GM12892 (cell line): ENCODE measurements at regions not wholly inside any gene's neighbourhood (a gene's known extent, or its start where the extent isn't known, plus 50 kb on each side); places are given as distances from the start of the nearest gene placed in this dataset.
"Not testable (repeated sequence)": the region's sequence is repeated elsewhere in the genome, so short reads cannot be mapped to it uniquely, and the experiment has no call there.

Experiments used
- DNase-seq: peaks from one replicate; pipeline ENCODE4 v3.0.0; 2011; ENCODE audit not compliant: insufficient read length
- FAIRE-seq: peaks from 2 replicates; lab custom pipeline; 2011; peaks lifted over from hg19 to GRCh38; lab: Jason Lieb, UNC
- POLR2A ChIP-seq: IDR thresholded peaks from 2 replicates; pipeline ENCODE4 v1.6.1; 2011; ENCODE audit warnings: low read depth, low read length, control low read depth
- POLR2AphosphoS5 ChIP-seq: IDR thresholded peaks from 2 replicates; pipeline ENCODE4 v1.6.1; 2011; ENCODE audit warnings: low read depth, low read length, control low read depth
- TAF1 ChIP-seq: IDR thresholded peaks from 2 replicates; pipeline ENCODE4 v1.6.1; 2011; ENCODE audit warnings: low read depth, mild to moderate bottlenecking, control low read depth, low read length, borderline replicate concordance

DNA sequence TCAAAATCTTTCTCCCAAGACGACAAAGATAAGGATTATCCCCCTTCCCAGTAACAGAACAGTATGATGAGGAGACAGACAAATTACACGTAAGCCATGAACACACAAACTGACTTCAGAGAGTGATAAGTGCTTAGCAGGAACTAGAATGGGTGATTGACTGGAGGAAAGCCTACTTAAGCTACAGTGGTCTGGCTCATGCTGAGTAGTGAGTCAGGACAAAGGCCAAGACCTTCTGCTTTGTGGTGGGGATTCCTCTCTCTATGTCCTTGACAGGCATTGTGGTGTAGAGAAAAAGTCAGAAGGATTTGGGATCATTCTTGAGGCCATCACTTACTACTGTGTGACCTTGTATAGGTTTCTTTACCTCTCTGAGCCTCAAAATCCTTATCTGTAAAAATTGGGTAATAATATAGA lies 381.9 kb upstream of the CCL2 start:
- DNase-seq (no peak), FAIRE-seq (no peak)
- no peak for TF ChIP-seq POLR2AphosphoS5
- TF ChIP-seq TAF1, result no peak
- TF ChIP-seq POLR2A, result no peak

DNA sequence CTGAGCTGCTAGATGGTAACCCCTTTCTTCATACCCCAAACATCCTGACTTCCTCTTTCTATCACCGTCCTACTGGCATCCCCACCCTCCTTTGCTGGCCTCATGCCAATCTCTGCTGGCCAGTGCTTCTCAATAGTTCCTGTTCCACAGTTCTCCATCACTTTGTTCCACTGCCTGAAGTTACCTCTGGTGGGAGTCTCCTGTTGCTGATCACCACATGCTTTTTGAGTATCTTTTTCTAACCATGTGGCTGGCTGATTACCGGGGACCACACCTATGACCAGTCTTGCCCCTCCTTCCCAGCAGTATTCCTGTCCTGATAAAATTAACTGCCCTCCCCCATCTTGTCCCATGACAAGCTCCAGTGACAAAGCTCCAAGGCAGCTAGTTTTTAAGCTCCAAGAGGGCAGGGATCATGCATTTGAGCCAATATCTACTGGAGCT lies 380.4 kb upstream of the CCL2 start:
- FAIRE-seq, result no peak
- DNase-seq, result no peak
- TF ChIP-seq POLR2AphosphoS5 (no peak), POLR2A (no peak), TAF1 (no peak)

DNA sequence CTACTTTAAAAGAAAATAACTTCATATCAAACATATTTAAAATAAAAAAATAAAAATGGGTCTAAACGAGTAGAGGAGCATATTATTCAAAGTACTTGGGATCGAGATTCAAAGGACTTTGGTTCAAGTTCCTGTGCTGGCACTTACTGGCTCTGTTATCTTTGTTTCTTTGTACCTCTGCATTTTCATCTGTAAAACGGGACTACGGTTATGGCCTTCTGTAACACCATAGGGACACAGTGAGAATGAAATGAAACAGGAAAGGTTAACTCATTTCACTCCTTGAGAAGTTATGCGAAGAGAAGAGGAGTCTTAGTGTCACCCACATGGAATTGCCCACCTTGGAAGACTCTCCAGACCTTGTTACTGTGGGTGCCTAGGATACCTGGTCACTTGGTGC lies 379.1 kb upstream of the CCL2 start:
- FAIRE-seq, result no peak
- no peak for DNase-seq
- no peak for TF ChIP-seq TAF1
- TF ChIP-seq POLR2A, result no peak
- TF ChIP-seq POLR2AphosphoS5, result no peak

DNA sequence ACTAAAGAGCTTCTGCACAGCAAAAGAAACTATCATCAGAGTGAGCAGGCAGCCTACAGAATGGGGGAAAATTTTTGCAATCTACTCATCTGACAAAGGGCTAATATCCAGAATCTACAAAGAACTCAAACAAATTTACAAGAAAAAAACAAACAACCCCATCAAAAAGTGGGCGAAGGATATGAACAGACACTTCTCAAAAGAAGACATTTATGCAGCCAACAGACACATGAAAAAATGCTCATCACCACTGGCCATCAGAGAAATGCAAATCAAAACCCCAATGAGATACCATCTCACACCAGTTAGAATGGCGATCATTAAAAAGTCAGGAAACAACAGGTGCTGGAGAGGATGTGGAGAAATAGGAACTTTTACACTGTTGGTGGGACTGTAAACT lies 372.8 kb upstream of the CCL2 start:
- FAIRE-seq, DNase-seq: not testable (repeated sequence)

DNA sequence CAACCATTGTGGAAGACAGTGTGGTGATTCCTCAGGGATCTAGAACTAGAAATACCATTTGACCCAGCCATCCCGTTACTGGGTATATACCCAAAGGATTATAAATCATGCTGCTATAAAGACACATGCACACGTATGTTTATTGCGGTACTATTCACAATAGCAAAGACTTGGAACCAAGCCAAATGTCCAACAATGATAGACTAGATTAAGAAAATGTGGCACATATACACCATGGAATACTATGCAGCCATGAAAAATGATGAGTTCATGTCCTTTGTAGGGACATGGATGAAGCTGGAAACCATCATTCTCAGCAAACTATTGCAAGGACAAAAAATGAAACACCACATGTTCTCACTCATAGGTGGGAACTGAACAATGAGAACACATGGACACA lies 372.4 kb upstream of the CCL2 start:
- FAIRE-seq, DNase-seq: not testable (repeated sequence)

DNA sequence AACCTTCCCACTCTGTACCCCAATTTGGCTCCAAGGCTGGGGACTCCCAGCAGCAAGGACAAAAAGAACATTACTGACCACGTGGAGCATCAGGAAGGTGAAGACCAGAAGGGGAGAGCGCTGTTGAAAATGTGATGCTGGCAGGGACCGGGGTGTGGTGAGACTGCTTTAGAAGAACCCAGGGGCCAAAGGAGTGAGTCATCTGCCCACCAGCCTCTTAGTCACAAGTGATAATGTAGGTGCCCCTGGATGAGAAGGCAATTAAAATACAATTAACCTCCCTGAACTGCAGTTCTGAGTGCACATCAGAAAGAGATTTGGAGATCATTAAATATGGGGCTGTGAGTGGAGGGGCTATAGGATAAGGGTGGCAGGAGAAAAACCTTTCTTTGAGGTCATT lies 366.6 kb upstream of the CCL2 start:
- FAIRE-seq (no peak), DNase-seq (no peak)
- TF ChIP-seq POLR2A (no peak), POLR2AphosphoS5 (no peak), TAF1 (no peak)

DNA sequence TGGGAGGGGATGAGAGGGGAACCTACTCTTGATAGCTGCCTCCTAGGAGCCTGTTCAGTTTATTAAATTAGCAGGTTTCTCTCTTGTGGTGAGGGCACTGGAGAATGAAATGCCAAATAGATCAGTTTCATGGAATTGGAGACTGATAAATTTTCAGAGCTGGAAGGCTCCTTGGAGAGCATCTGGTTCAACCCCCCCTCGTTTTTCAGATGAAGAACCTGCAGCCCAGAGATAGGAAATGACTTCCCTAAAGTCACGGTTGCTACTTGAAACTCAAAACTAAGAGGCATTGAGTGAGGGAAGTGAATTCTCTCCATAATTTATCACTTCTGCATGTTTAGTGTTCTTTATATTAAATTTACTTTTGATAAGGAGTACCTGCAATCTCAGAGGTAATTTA lies 366.0 kb upstream of the CCL2 start:
- DNase-seq, result no peak
- TF ChIP-seq TAF1 (no peak), POLR2A (no peak), POLR2AphosphoS5 (no peak)
- no peak for FAIRE-seq

DNA sequence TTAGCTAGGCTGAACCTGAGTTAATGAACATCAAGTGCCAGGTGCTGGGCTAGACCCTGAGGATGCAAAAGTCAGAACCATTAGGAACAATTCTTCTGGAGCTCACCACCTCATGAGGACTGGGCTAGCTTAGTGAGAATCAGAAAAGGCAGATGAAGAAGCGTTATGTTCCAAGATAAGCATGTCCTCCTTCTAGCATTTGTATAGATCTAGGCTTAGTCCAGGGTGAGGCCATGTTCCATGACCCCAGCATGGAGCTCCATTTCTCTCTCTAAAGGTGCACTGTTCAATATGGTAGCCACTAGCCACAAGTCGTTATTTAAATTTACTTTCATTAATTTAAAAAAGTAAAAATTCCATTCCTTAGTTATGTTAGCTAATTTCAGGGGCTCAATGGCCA lies 365.3 kb upstream of the CCL2 start:
- FAIRE-seq, result no peak
- TF ChIP-seq TAF1 (no peak), POLR2A (no peak), POLR2AphosphoS5 (no peak)
- no peak for DNase-seq

DNA sequence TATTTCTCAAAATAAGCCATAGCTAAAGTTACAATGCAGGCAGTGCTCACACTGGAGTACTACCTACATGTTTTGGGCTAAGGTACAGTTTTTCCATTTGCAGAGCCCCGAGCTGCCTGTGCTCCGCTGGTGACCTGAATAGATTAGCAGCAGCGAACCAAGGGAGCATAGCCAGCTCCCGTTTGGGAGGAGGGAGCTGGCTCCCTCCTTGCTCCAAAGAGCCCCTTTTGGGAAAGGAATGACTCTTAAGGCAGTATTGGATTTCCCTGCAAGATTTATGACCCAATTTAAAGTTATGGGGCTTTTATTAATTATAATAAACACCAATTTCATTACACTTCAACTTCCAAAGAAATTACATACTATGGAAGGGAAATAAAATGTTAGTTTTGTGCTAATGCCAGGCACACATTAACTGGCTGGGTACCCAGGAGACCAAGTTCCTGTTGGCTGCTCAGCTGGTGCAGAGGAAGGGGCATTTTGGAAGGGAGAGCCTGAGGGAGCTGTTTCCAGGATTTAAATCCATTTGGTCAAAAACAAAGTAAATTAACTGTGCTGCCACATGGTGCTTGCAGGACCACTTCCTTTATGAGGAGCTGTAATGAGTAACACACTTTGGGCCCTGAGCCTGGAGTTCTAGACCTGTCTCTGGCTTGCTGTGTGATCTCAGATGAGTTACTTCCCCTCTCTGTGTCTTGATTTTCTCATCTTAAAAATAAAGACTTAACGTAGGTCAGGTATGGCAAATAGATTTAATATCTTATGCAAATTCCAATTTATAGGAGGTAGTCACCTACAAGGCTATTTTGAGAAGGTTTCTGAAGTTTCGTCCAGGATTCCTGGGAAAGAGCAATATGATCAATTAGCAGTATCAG lies 362.1 kb upstream of the CCL2 start:
- FAIRE-seq (no peak), DNase-seq (no peak)

DNA sequence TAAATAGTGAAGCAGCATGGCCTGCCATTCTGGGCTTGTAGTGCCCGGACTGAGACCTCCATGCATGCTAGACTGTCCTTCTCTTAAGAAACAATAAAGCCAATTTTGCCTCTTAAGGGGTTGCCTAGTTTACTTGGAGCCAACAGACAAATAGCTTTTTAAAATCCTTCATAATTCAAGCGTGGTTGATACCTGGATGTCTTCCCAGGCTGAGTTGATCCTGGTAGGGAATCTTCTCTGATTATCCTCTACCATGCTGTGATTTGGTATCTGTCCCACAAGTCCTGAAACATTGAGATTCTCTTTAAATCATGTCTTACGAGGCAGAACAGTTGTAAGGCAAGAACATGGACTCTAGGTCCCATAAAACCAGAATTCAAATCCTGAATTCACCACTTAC lies 359.6 kb upstream of the CCL2 start:
- TF ChIP-seq POLR2A (no peak), POLR2AphosphoS5 (no peak), TAF1 (no peak)
- DNase-seq (no peak), FAIRE-seq (no peak)

More for the DNA sequence above, 362.1 kb upstream of the CCL2 start:
- TF ChIP-seq POLR2AphosphoS5 (no peak), TAF1 (no peak), POLR2A (no peak)

DNA sequence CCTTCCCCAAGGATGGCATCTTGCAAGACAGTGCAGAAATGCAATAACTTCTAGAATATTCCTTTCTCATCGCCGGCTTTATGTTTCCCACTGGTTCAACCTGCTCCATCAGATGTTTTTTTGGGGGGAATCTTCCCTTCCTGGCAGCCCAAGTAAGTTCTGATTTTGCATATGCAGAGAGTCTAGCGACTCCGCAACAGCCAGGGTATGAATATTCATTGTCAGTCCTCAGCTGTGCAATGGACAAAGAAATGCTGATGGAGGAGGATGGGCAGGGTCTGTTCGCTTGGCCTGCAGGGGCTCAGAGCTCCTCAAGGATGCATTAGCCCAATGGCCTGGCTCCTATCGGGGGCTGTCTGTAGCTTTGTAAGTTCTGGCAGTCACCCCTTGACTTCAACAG lies 358.8 kb upstream of the CCL2 start:
- no peak for DNase-seq

DNA sequence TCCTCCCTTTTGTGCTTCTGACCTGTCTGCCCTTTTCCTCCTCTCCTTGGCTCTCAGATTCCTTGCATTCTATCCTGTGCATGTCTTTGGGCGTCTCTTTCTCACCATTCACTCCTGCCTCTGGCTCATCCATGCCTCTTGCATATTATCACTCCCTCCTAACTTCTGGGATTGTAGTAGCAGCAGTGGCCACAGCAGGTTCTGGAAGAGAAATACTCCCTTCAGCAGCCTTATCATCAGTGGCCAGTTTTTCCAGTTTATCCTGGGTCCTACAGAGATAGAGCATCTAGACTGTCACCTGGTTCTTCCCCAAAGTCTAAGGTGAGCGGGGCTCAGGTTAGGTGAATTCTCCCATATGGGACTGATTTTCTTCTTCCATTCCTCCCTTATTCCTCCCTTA lies 354.0 kb upstream of the CCL2 start:
- TF ChIP-seq POLR2A, result no peak
- DNase-seq (no peak), FAIRE-seq (no peak)

More for the DNA sequence above, 358.8 kb upstream of the CCL2 start:
- TF ChIP-seq TAF1 (no peak), POLR2AphosphoS5 (no peak), POLR2A (no peak)
- no peak for FAIRE-seq

DNA sequence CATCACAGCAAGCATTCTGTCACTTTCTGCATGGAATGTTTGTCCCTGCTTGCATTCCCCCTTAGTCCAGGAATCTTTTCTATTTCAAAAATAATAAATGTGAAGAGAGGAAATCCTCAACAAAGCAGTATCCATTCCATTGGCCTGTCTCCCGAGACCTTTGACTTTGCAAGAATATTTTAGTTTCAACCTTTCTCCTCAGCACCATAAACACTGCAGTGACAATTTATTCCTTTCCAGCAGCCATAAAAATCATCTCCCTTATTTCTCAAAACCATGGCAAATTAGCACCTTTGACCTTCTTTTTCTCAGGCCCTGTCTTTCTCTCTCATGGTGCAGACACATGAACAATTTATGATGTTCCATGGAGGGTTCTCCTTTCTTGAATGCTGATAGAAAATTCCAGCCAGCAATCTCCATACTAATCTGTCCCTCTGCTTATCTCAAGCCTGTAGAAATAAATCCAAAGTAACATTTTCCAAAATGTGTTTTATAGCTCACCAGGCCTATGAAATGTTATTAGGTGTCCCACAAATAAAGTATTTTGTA lies 352.1 kb upstream of the CCL2 start:
- FAIRE-seq (no peak), DNase-seq (no peak)
- no peak for TF ChIP-seq POLR2A
- TF ChIP-seq POLR2AphosphoS5, result no peak
- no peak for TF ChIP-seq TAF1

DNA sequence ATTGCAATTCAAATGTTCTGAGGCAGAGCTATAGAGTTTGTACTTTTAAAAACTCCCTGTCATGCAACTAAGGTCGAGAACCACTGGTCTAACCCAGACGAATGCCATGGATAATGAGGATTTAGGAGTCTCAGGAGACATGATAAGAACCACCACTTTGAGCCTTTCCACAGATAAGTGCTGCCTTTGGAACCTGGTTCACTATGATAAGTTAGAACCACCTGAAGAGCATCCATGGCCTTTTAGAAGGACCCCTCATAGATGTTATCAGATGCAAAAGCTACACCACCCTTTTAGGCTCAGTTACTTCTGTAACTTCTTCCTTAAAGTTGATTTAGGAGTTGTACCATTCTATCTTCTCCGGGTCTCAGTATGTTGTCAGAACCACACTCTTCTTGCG lies 350.6 kb upstream of the CCL2 start:
- no peak for TF ChIP-seq POLR2AphosphoS5
- TF ChIP-seq TAF1, result no peak
- TF ChIP-seq POLR2A, result no peak
- DNase-seq (no peak), FAIRE-seq (no peak)
